ENCODE measurements at regions not wholly inside any gene's neighbourhood (a gene's known extent, or its start where the extent isn't known, plus 50 kb on each side); places are given as distances from the start of the nearest gene placed in this dataset.

DNA sequence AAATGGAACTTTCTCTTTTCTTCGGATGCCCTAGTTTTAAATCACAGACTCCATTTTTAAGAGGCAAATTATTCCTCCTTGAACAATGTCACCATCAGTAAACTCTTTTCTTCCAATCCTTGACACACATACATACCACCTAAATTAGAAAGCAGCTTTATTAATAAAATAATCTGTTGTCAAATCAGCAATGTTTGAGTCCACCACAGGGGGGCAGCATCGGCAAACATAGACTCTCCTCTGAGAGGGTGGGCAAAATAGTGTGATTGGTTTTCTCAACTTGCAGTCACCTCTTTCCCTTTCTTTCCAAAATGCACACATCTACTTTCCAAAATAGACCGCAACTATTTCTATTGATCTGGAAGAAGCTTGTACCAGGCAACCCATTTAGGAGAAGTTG lies 438.4 kb upstream of the OR4E1 start:
- H3K27me3 ChIP-seq (ENCODE audit: control insufficient read depth, insufficient read depth, low read length), result peaks cover 2% of the 10 kb centered on the region
- H3K36me3 ChIP-seq (ENCODE audit: control insufficient read depth, insufficient read depth, low read length), result no peaks in the 10 kb centered on the region
- no TSS peak for BruUV-seq (replicated peaks)
- H2AK5ac ChIP-seq (ENCODE audit: low read depth, low read length), result no peak overlapping the region
- no peak overlapping the region for H3K18ac ChIP-seq (ENCODE audit: low read depth, low read length)
- no peak overlapping the region for H2AK9ac ChIP-seq (replicated peaks; ENCODE audit: low read depth, low read length, poor library complexity)
- no peak overlapping the region for H4K5ac ChIP-seq (ENCODE audit: low read depth, low read length)
- no peak overlapping the region for H2BK5ac ChIP-seq (ENCODE audit: low read depth, low read length, poor library complexity, severe bottlenecking)
- no peaks in the 10 kb centered on the region for H3K9me3 ChIP-seq (ENCODE audit: control insufficient read depth, insufficient read depth, low read length)
- in situ Hi-C loops (cut with MboI; ENCODE audit: low sequenced_read_pairs), result no loop called here
- H3K27ac ChIP-seq (ENCODE audit: insufficient read depth, low read length), result no peak overlapping the region
- ATAC-seq (ENCODE audit: low read depth) (0 out of 2 replicates have a peak, but pooled peaks have one; percentile 32), DNase-seq (no peak)
- H4K20me1 ChIP-seq (ENCODE audit: insufficient read depth, low read length), result no peaks in the 10 kb centered on the region
- H3K4ac ChIP-seq (ENCODE audit: low read depth, low read length), result no peak overlapping the region
- H4K91ac ChIP-seq (ENCODE audit: insufficient read depth, low read depth, low read length), result no peak overlapping the region
- H4K8ac ChIP-seq (ENCODE audit: low read depth in 2 of 2, low read length in 2 of 2), result no peak overlapping the region
- H3K23ac ChIP-seq (ENCODE audit: low read depth, low read length), result no peak overlapping the region
- WGBS, 2 experiments (ENCODE audit: extremely low coverage in 2 of 2, insufficient read length in 1 of 2), result no CpG with 5 or more reads among the region's 3 CpGs
- no peak overlapping the region for H2BK20ac ChIP-seq (ENCODE audit: low read depth, low read length)
- no peak overlapping the region for H3K56ac ChIP-seq (ENCODE audit: extremely low read depth, insufficient read depth, low read length)
- dilution Hi-C loops (cut with HindIII; ENCODE audit: low sequenced_read_pairs, unreplicated experiment), result no loop called here
- ChIA-PET CTCF (interaction anchor here (0.6 to 1.2 kb wide), 7 partner anchors 12 to 102 kb away, joined by 3 to 5 read pairs (median 3); no protein-coding TSS in a partner anchor), POLR2A (ENCODE audit: unreplicated experiment) (no interaction called here)
- H2BK120ac ChIP-seq (ENCODE audit: low read depth, low read length), result no peak overlapping the region
- H3K4me2 ChIP-seq (ENCODE audit: low read depth, low read length), result no peak overlapping the region
- intact Hi-C loops (cut with micrococcal nuclease), result no loop called here
- no peak overlapping the region for H2BK15ac ChIP-seq (ENCODE audit: low read depth, low read length)
- H3K9ac ChIP-seq (ENCODE audit: low read depth, low read length), result no peak overlapping the region
- no peak overlapping the region for H3K14ac ChIP-seq (replicated peaks; ENCODE audit: low read depth, low read length)
- no peaks in the 10 kb centered on the region for H3K9me1 ChIP-seq (ENCODE audit: insufficient read depth, low read length)
- H3K79me1 ChIP-seq (ENCODE audit: low read depth in 1 of 2, low read length in 2 of 2), result no peaks in the 10 kb centered on the region
- no peaks in the 10 kb centered on the region for H3K4me1 ChIP-seq (ENCODE audit: control insufficient read depth, insufficient read depth, low read length)
- H2AFZ ChIP-seq (replicated peaks; ENCODE audit: low read length, poor library complexity), result no peak overlapping the region
- no peak overlapping the region for H3K4me3 ChIP-seq (ENCODE audit: insufficient read depth, low read depth, low read length)
- TF ChIP-seq FOS (IDR thresholded peaks at IDR 0.05; ENCODE audit: low read depth, low read length) (no peak), MAFK (IDR thresholded peaks at IDR 0.05; ENCODE audit: low read depth, low read length) (0 out of 2 replicates have a peak, but pooled peaks have one; percentile 3), POLR2A (IDR thresholded peaks at IDR 0.05; ENCODE audit: low read depth, low read length) (no peak), RAD21 (IDR thresholded peaks at IDR 0.05; ENCODE audit: low read length) (peak; percentile 52), MXI1 (IDR thresholded peaks at IDR 0.05; ENCODE audit: borderline replicate concordance, low read depth, low read length) (no peak), NFE2L2 (IDR thresholded peaks at IDR 0.05; ENCODE audit: low read depth, low read length) (no peak), CHD1 (IDR thresholded peaks at IDR 0.05; ENCODE audit: low read depth, low read length) (no peak), BHLHE40 (IDR thresholded peaks at IDR 0.05; ENCODE audit: low read depth, low read length) (no peak), USF2 (IDR thresholded peaks at IDR 0.05; ENCODE audit: low read depth, low read length) (no peak), SMC3 (IDR thresholded peaks at IDR 0.05; ENCODE audit: low read depth, low read length) (no peak; the same call in 1 of the 2 replicates), RCOR1 (IDR thresholded peaks at IDR 0.05; ENCODE audit: insufficient replicate concordance, low read length) (no peak), RFX5 (IDR thresholded peaks at IDR 0.05; ENCODE audit: low read depth, low read length) (no peak), MAZ (IDR thresholded peaks at IDR 0.05; ENCODE audit: borderline replicate concordance, low read depth, low read length) (no peak), CEBPB (IDR thresholded peaks at IDR 0.05; ENCODE audit: low read depth, low read length) (no peak)
- TF ChIP-seq, protein P1, sequence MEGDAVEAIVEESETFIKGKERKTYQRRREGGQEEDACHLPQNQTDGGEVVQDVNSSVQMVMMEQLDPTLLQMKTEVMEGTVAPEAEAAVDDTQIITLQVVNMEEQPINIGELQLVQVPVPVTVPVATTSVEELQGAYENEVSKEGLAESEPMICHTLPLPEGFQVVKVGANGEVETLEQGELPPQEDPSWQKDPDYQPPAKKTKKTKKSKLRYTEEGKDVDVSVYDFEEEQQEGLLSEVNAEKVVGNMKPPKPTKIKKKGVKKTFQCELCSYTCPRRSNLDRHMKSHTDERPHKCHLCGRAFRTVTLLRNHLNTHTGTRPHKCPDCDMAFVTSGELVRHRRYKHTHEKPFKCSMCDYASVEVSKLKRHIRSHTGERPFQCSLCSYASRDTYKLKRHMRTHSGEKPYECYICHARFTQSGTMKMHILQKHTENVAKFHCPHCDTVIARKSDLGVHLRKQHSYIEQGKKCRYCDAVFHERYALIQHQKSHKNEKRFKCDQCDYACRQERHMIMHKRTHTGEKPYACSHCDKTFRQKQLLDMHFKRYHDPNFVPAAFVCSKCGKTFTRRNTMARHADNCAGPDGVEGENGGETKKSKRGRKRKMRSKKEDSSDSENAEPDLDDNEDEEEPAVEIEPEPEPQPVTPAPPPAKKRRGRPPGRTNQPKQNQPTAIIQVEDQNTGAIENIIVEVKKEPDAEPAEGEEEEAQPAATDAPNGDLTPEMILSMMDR (conservative IDR thresholded peaks at IDR 0.05; ENCODE audit: low read depth, low read length), result peak; percentile 62
- TF ChIP-seq, protein P2, sequence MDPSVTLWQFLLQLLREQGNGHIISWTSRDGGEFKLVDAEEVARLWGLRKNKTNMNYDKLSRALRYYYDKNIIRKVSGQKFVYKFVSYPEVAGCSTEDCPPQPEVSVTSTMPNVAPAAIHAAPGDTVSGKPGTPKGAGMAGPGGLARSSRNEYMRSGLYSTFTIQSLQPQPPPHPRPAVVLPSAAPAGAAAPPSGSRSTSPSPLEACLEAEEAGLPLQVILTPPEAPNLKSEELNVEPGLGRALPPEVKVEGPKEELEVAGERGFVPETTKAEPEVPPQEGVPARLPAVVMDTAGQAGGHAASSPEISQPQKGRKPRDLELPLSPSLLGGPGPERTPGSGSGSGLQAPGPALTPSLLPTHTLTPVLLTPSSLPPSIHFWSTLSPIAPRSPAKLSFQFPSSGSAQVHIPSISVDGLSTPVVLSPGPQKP (IDR thresholded peaks at IDR 0.05; ENCODE audit: borderline replicate concordance, low read depth, low read length), result no peak

Measured in IMR-90 (cell line).